ENCODE measurements at regions not wholly inside any gene's neighbourhood (a gene's known extent, or its start where the extent isn't known, plus 50 kb on each side); places are given as distances from the start of the nearest gene placed in this dataset.

GRCh38 chr18:22026889-22027288 lies 142.5 kb upstream of the GATA6 start:
- no peak for TF ChIP-seq CTCF (IDR thresholded peaks at IDR 0.05)
- no peak for TF ChIP-seq POLR2A (IDR thresholded peaks at IDR 0.05)
